Ovary (tissue), 7 donors: ENCODE measurements at regions not wholly inside any gene's neighbourhood (a gene's known extent, or its start where the extent isn't known, plus 50 kb on each side); places are given as distances from the start of the nearest gene placed in this dataset.

Source experiments
- DNase-seq, 5 donors: peaks; one replicate each; pipeline ENCODE4 v3.0.0-alpha.2; 2019 to 2020
- H3K27ac ChIP-seq, 2 donors: fragments of 200-600 bp; one replicate each; pipeline versions ENCODE4 v1.5.1 to v1.8.0; 2019 to 2022
- H3K27me3 ChIP-seq: fragments of 200-600 bp; one replicate; pipeline ENCODE4 v1.8.0; 2022
- H3K36me3 ChIP-seq: fragments of 200-600 bp; sonication (generic); one replicate; pipeline ENCODE4 v1.5.1; 2019
- H3K4me1 ChIP-seq: one replicate; pipeline ENCODE4 v1.8.1; 2013; ENCODE audit warnings: mild to moderate bottlenecking, moderate library complexity; ENCODE audit not compliant: insufficient read depth
- H3K4me3 ChIP-seq: fragments of 200-600 bp; sonication (generic); one replicate; pipeline ENCODE4 v1.5.1; 2017
- H3K9me3 ChIP-seq, 2 donors: fragments of 200-600 bp in 1 of 2; sonication (generic) in 1 of 2; one replicate each; pipeline versions ENCODE4 v1.5.1 to v1.8.1; 2013 to 2019; ENCODE audit warnings: mild to moderate bottlenecking in 1 of 2, moderate library complexity in 1 of 2
- EP300 ChIP-seq: sonication (generic); formaldehyde crosslinking; IDR thresholded peaks from one replicate; pipeline ENCODE4 v1.6.1; 2017; ENCODE audit warnings: antibody characterized with exemption
- POLR2A ChIP-seq: fragments of 450-650 bp; IDR thresholded peaks from one replicate; pipeline ENCODE4 v1.6.1; 2017; ENCODE audit warnings: antibody characterized with exemption, mild to moderate bottlenecking, moderate library complexity
- WGBS, 3 donors: extraction: QIAGEN DNeasy Blood & Tissue Kit in 1 of 3; methylation state at CpG; one replicate each; pipeline versions ENCODE4 v1.1.5 to v1.1.7; 2013 to 2017; 5-methylcytosine and 5-hydroxymethylcytosine counted together
- intact Hi-C, 4 donors: fragments of 100-400 bp; cut with DNase I; formaldehyde crosslinking; loops; one replicate each; pipeline versions ENCODE4 v1.11.0 to v1.15.1; 2022 to 2023
- TF ChIP-seq, protein P1 (sequence below), 3 donors: fragments of 450-650 bp in 2 of 3; fragments of 200-600 bp in 1 of 3; IDR thresholded peaks; one replicate each; pipeline versions ENCODE4 v1.5.1 to v1.8.0; 2016 to 2022; ENCODE audit warnings: antibody characterized with exemption in 3 of 3, mild to moderate bottlenecking in 1 of 3
- donor health status: DM: no; HTN: no; CAD: no; lungs with moderate emphysema.
- donor health status: DM: no; HTN: no; CAD: no.
- donor health status: Bipolar disorder and iron deficiency.
- donor health status: DM: no; HTN: no; CAD: no.
- donor health status: DM: yes; HTN: yes; CAD: no.

DNA sequence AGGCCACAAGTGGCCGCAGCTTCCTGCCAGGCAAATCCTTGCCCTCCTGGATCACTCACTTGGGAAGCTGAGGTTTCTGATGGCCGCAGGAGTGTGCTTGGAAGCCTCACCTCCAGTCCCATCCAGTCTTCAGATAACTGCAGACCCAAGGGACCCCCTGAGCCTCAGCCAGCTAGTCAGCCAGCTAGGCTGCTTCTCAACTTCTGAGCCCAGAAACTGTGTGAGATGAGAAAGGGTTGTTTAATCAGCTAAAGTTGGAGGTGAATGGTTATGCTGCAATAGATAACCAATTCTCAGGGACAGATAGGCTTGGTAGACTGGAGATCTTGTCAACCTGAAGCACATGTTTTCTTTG, 96.9 kb downstream of the THBS2 start:
- 86 to 100% (median 95%) methylated on average over 2 of the region's 2 CpGs for WGBS, 3 donors
- H3K27ac ChIP-seq, result no peak overlapping the region

DNA sequence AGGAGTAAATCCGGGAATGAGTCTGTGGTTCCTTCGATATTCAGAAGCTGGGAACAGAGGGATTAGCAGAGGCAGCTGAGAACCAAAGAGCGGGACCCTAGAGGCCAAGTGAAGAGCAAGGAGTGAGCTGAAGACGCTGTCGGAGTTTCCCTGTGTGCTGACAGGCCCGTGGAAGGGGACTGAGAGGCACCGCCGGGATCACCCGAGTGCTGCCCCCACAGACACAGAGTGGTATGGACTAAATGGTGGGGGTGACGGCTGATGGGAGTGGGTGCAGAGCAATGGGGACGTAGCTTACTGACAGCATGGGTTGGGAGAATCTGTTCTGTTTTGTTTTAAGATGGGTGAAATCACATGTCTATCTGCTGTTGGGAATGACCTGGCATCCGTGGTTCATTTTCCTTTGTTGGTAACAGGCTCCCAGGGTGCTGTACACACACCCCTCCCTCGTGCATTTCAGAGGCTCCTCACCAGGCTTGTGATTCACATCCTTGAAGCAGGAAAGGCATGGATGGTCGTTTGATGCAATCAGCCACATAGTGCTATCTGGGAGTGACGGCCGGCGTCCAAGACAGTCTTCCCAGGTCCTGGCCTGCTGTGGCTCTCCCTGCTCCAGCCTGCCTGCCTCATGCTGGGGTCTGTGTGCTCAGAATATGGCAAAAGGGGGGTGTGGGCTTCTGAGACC, 97.4 kb downstream of the THBS2 start:
- H3K27ac ChIP-seq, result no peak overlapping the region
- DNase-seq, result no peak
- no peak overlapping the region for H3K4me3 ChIP-seq
- intact Hi-C loops, result no loop called here
- no peaks in the 10 kb centered on the region for H3K27me3 ChIP-seq
- H3K4me1 ChIP-seq, result peaks cover 10% of the 10 kb centered on the region
- no peaks in the 10 kb centered on the region for H3K9me3 ChIP-seq
- TF ChIP-seq, protein P1, sequence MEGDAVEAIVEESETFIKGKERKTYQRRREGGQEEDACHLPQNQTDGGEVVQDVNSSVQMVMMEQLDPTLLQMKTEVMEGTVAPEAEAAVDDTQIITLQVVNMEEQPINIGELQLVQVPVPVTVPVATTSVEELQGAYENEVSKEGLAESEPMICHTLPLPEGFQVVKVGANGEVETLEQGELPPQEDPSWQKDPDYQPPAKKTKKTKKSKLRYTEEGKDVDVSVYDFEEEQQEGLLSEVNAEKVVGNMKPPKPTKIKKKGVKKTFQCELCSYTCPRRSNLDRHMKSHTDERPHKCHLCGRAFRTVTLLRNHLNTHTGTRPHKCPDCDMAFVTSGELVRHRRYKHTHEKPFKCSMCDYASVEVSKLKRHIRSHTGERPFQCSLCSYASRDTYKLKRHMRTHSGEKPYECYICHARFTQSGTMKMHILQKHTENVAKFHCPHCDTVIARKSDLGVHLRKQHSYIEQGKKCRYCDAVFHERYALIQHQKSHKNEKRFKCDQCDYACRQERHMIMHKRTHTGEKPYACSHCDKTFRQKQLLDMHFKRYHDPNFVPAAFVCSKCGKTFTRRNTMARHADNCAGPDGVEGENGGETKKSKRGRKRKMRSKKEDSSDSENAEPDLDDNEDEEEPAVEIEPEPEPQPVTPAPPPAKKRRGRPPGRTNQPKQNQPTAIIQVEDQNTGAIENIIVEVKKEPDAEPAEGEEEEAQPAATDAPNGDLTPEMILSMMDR (IDR thresholded peaks at IDR 0.05), result no peak
- no peak for TF ChIP-seq POLR2A
- no peak for TF ChIP-seq EP300
- no peaks in the 10 kb centered on the region for H3K36me3 ChIP-seq
- 83 to 90% (median 83%) methylated on average over 17 of the region's 17 CpGs for WGBS, 3 donors

More for the DNA sequence above, 96.9 kb downstream of the THBS2 start:
- TF ChIP-seq, protein P1 (IDR thresholded peaks at IDR 0.05), result no peak
- no peak for TF ChIP-seq POLR2A
- no peak for TF ChIP-seq EP300
- Histone ChIP-seq H3K36me3 (no peaks in the 10 kb centered on the region), H3K4me3 (no peak overlapping the region), H3K27me3 (no peaks in the 10 kb centered on the region), H3K9me3 (no peaks in the 10 kb centered on the region), H3K4me1 (peaks cover 10% of the 10 kb centered on the region)
- intact Hi-C loops, result no loop called here
- DNase-seq, result no peak

DNA sequence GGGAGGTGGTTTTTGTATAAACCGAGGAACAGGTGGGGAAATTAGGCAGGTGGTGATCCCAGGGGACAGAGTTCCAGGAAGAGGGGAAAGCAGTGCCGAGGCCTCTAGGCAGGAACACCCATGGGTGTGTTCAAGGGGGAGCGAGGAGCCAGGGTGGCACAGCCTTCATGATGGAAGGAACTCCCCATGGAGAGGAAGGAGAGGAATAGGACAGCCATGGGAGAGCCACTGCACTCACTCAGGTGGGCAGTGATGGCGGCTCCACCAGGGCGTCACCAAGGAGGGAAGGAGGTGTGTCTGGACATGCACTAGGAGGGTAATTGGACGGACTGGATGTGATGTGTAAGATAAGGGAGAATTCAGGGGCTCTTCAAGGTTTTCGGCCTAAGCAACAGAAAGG, 98.2 kb downstream of the THBS2 start:
- Histone ChIP-seq H3K27me3 (no peaks in the 10 kb centered on the region), H3K4me3 (no peak overlapping the region), H3K36me3 (no peaks in the 10 kb centered on the region), H3K9me3 (no peaks in the 10 kb centered on the region), H3K4me1 (peaks cover 10% of the 10 kb centered on the region), H3K27ac (no peak overlapping the region)
- TF ChIP-seq POLR2A (no peak), EP300 (no peak)
- TF ChIP-seq, protein P1 (IDR thresholded peaks at IDR 0.05), result no peak
- intact Hi-C loops, result no loop called here
- 97 to 98% (median 97%) methylated on average over 7 of the region's 7 CpGs for WGBS, 3 donors
- DNase-seq, result no peak

DNA sequence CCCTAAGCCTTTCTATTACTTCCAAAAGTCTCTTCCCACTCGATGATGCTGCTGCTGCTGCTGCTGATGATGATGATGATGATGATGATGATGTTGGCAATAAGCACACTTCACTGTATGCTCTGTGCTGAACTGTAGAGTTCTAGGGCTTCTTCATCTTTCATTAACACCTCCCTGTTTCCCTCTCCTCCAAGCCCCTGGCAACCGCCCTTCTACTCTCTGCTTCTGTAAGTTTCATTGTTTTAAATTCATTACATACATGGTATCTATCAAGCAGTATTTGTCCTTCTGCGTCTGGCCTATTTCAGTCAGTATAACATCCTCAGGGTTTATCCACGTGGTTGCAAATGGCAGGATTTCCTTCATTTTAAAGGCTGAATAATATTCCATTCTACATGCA, 100.2 kb downstream of the THBS2 start:
- Histone ChIP-seq H3K27ac (no peak overlapping the region), H3K27me3 (no peaks in the 10 kb centered on the region), H3K4me3 (no peak overlapping the region), H3K36me3 (no peaks in the 10 kb centered on the region), H3K9me3 (no peaks in the 10 kb centered on the region), H3K4me1 (peaks cover 10% of the 10 kb centered on the region)
- intact Hi-C loops, result no loop called here
- 95% methylated on average over 4 of the region's 4 CpGs for WGBS, 3 donors
- DNase-seq, result no peak
- TF ChIP-seq EP300, result no peak
- TF ChIP-seq POLR2A, result no peak
- TF ChIP-seq, protein P1 (IDR thresholded peaks at IDR 0.05), result no peak
